BE2C (cell line): ENCODE measurements at regions not wholly inside any gene's neighbourhood (a gene's known extent, or its start where the extent isn't known, plus 50 kb on each side); places are given as distances from the start of the nearest gene placed in this dataset.

Source experiments
- DNase-seq: peaks from one replicate; pipeline ENCODE4 v3.0.0-alpha.2; 2020
- H3K27me3 ChIP-seq: fragments of 250-450 bp; sonication (Bioruptor Pico); 2 replicates; pipeline ENCODE4 v1.5.1; 2020; ENCODE audit warnings: mild to moderate bottlenecking
- H3K36me3 ChIP-seq: fragments of 250-450 bp; sonication (Bioruptor Pico); 2 replicates; pipeline ENCODE4 v1.5.1; 2020; ENCODE audit warnings: mild to moderate bottlenecking
- H3K4me1 ChIP-seq: fragments of 250-450 bp; sonication (Bioruptor Pico); 2 replicates; pipeline ENCODE4 v1.5.1; 2020
- H3K4me3 ChIP-seq: 2 replicates; pipeline ENCODE4 v1.5.1; 2011; ENCODE audit warnings: low read depth, low read length
- H3K9me3 ChIP-seq: fragments of 250-450 bp; sonication (Bioruptor Pico); 2 replicates; pipeline ENCODE4 v1.5.1; 2020
- TF ChIP-seq, protein P1 (sequence below): IDR thresholded peaks from 2 replicates; pipeline ENCODE4 v1.5.1; 2012; ENCODE audit warnings: mild to moderate bottlenecking, low read depth, low read length

DNA sequence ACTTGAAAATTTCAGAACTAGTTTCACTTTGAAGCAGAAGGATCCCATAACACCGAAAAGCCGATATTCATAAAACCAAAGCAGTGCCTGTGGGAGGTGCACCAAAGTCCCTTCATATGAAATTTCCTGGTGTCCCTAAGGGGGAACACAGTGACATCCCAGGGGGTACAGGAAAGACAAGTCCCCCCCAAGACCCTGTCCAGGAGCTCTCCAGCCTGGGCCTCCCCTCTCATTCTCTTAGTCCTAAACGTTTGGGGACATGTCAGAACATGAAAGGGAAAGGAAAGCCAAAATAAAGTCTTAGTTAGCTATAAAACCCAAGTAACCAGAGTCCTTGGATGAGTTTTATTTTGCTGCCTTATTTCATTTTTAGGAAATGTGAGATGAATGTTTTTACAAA lies 56.6 kb downstream of the MRPL57 start:
- DNase-seq: no peak
- TF ChIP-seq, protein P1, sequence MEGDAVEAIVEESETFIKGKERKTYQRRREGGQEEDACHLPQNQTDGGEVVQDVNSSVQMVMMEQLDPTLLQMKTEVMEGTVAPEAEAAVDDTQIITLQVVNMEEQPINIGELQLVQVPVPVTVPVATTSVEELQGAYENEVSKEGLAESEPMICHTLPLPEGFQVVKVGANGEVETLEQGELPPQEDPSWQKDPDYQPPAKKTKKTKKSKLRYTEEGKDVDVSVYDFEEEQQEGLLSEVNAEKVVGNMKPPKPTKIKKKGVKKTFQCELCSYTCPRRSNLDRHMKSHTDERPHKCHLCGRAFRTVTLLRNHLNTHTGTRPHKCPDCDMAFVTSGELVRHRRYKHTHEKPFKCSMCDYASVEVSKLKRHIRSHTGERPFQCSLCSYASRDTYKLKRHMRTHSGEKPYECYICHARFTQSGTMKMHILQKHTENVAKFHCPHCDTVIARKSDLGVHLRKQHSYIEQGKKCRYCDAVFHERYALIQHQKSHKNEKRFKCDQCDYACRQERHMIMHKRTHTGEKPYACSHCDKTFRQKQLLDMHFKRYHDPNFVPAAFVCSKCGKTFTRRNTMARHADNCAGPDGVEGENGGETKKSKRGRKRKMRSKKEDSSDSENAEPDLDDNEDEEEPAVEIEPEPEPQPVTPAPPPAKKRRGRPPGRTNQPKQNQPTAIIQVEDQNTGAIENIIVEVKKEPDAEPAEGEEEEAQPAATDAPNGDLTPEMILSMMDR: no peak
- H3K36me3 ChIP-seq: no peaks in the 10 kb centered on the region
- no peak overlapping the region for H3K4me3 ChIP-seq
- no peaks in the 10 kb centered on the region for H3K4me1 ChIP-seq
- peaks cover 6% of the 10 kb centered on the region for H3K27me3 ChIP-seq
- no peaks in the 10 kb centered on the region for H3K9me3 ChIP-seq

DNA sequence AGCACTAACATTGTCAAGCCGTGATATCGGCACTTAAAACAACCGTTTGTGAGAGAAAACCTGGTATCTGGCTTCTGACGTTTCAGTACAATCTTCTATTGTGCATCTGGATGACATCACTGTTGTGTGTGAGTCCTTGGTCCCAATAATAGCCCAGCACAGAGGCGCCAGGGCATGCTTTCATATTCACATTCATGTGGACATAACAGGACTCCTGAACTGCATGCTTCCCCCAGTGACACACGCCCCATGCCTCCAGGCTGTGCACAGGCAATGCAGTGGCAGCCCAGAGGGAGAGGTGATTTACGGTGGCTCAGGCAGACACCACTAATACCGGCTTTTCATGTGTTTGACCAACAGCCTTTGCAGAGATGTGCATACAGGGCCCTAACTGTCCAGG lies 58.1 kb downstream of the MRPL57 start:
- peak overlapping the region; percentile 26 for H3K4me3 ChIP-seq
- TF ChIP-seq, protein P1: no peak
- H3K36me3 ChIP-seq: no peaks in the 10 kb centered on the region
- H3K9me3 ChIP-seq: no peaks in the 10 kb centered on the region
- peak; percentile 62 for DNase-seq
- H3K4me1 ChIP-seq: no peaks in the 10 kb centered on the region
- peaks cover 6% of the 10 kb centered on the region for H3K27me3 ChIP-seq

DNA sequence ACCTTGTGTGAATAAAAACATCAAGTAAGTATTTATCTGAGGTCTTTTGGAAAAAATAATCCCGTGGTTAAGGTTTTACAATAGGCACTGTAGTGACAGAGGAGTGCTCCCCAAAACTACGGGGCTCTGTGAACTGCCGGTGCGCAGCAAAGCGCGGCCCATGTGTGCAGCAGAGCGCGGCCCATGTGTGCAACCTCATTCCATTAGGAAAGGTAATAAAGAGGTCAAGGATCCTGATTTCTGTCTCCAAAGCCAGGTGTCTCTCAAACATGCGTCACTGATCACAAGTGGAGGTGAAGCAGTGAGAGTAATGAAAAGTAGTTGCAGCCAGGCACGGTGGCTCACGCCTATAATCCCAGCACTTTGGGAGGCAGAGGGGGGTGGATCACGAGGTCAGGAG lies 58.7 kb downstream of the MRPL57 start:
- no peak overlapping the region for H3K4me3 ChIP-seq
- DNase-seq: no peak
- H3K4me1 ChIP-seq: no peaks in the 10 kb centered on the region
- TF ChIP-seq, protein P1: no peak
- peaks cover 6% of the 10 kb centered on the region for H3K27me3 ChIP-seq
- H3K36me3 ChIP-seq: no peaks in the 10 kb centered on the region
- no peaks in the 10 kb centered on the region for H3K9me3 ChIP-seq

DNA sequence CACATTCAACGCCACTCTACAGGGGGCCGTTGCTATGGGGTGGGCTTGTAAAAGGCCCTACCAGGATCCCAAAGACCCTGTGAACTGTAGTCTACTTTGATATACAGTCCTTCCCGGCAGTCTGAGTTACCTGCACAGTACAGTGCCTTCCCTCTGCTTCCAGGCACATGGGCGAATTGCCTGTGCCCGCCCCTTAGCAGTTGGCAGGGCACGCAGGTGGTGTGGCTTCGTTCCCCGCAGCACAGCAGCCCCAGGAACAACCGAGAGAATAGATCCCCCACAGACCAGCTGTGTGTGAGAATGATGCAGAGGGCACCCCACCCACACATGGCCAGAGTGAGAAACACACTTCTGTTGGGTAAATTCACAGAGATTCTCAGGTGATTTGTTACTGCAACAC lies 60.6 kb downstream of the MRPL57 start:
- no peak overlapping the region for H3K4me3 ChIP-seq
- no peaks in the 10 kb centered on the region for H3K9me3 ChIP-seq
- no peaks in the 10 kb centered on the region for H3K36me3 ChIP-seq
- DNase-seq: no peak
- TF ChIP-seq, protein P1: no peak
- H3K27me3 ChIP-seq: peaks cover 6% of the 10 kb centered on the region
- H3K4me1 ChIP-seq: no peaks in the 10 kb centered on the region

DNA sequence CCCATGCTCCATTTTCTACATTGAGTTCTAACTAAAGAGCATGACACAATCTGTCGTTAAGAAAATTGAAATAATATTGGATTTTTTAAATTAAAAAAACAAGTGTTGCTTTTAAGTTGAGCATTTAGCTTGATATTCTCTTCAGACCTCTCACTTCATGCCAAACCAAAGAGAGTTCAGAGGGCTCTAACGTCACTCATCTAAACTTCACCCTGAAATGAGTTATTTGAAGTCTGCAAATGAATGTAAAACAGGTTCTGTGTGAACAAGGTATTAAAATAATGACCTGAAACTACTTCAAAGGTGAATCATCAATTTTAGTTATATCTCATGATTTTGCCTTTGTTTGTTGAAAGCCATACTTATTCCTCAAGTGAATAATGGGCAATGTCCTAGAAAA lies 61.8 kb downstream of the MRPL57 start:
- no peaks in the 10 kb centered on the region for H3K9me3 ChIP-seq
- no peak overlapping the region for H3K4me3 ChIP-seq
- no peak for DNase-seq
- H3K36me3 ChIP-seq: no peaks in the 10 kb centered on the region
- TF ChIP-seq, protein P1: no peak
- no peaks in the 10 kb centered on the region for H3K4me1 ChIP-seq
- H3K27me3 ChIP-seq: peaks cover 6% of the 10 kb centered on the region

DNA sequence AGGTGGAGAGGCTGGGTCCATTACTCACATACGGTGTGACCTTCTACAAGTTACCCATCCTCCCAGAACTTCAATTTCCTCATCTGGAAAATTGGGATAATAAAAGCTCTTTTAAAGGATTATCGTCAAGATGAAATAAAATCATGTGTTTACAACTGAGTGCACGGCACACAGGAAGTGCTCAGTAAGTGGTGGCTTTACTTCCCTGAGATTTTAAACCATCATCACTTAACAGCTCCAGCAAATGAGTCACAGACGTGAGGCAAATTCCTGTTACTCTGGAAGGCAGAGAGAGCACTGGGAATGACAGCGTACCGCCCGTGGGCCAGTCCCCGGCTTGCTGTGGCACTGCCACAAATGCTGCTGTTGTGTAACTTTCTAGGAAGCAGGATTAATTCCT lies 64.1 kb downstream of the MRPL57 start:
- H3K4me1 ChIP-seq: no peaks in the 10 kb centered on the region
- no peaks in the 10 kb centered on the region for H3K36me3 ChIP-seq
- TF ChIP-seq, protein P1: no peak
- H3K27me3 ChIP-seq: no peaks in the 10 kb centered on the region
- DNase-seq: no peak
- no peak overlapping the region for H3K4me3 ChIP-seq
- no peaks in the 10 kb centered on the region for H3K9me3 ChIP-seq
